Activated naive CD4-positive, alpha-beta T cell treated with anti-CD3 and anti-CD28 coated beads, Interleukin-2, amount 50 U/mL, for 24 hours (primary cell): ENCODE measurements at regions not wholly inside any gene's neighbourhood (a gene's known extent, or its start where the extent isn't known, plus 50 kb on each side); places are given as distances from the start of the nearest gene placed in this dataset.
"Not testable (repeated sequence)": the region's sequence is repeated elsewhere in the genome, so short reads cannot be mapped to it uniquely, and the experiment has no call there.

Experiments used
- H3K27ac Mint-ChIP-seq: one replicate; pipeline ENCODE4 v1.8.0; 2021; ENCODE audit warnings: mild to moderate bottlenecking, mixed read lengths
- H3K27me3 Mint-ChIP-seq: one replicate; pipeline ENCODE4 v1.8.0; 2021; ENCODE audit warnings: mixed read lengths
- H3K36me3 Mint-ChIP-seq: one replicate; pipeline ENCODE4 v1.8.0; 2021; ENCODE audit warnings: mixed read lengths
- H3K4me1 Mint-ChIP-seq: one replicate; pipeline ENCODE4 v1.8.0; 2021; ENCODE audit warnings: mixed read lengths
- H3K4me3 Mint-ChIP-seq: one replicate; pipeline ENCODE4 v1.8.0; 2021; ENCODE audit warnings: mild to moderate bottlenecking, mixed read lengths
- H3K9me3 Mint-ChIP-seq: one replicate; pipeline ENCODE4 v1.8.0; 2021; ENCODE audit warnings: mixed read lengths

DNA sequence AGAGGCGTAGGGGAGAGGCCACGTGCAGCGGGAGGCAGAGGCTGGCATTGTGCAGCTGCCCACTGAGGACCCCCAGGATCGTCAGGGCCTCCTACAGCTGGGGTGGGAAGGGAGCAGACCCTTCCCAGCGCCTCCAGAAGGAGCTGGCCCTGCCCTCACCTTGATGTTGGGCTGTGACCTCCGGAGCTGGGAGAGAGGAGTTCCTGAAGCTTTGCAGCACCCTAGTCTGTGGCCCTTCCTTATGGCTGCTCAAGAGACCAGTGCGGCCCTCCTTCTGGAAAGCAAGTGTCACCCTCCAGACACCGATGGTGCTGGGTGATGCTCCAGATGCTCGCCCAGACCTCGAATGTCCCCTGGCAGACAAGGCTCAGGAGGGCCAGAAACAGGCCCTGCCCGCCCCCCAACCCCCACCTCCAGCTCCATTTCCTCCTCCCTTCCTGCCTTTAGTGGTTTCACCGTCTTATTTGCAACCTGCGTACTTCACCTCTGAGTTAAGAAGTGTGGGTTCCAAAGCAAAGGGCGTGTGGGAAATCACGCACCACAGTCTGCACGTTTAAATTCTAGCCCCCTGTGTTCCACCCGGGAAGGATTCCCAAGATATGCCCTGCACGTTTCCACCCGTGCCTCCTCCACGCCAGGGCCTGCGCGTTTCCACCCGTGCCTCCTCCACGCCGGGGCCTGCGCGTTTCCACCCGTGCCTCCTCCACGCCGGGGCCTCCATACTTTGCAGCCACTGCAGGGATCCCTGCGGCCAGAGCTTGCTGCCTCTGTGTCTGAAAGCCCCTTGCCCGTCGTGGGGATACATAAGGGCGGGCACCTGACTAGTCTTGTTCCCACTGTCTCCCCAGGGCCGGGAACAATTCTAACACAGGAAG is 152.6 kb downstream of the NPIPB11 start:
- not testable (repeated sequence) for H3K27me3 Mint-ChIP-seq, H3K9me3 Mint-ChIP-seq, H3K4me3 Mint-ChIP-seq, H3K36me3 Mint-ChIP-seq, H3K27ac Mint-ChIP-seq, H3K4me1 Mint-ChIP-seq

DNA sequence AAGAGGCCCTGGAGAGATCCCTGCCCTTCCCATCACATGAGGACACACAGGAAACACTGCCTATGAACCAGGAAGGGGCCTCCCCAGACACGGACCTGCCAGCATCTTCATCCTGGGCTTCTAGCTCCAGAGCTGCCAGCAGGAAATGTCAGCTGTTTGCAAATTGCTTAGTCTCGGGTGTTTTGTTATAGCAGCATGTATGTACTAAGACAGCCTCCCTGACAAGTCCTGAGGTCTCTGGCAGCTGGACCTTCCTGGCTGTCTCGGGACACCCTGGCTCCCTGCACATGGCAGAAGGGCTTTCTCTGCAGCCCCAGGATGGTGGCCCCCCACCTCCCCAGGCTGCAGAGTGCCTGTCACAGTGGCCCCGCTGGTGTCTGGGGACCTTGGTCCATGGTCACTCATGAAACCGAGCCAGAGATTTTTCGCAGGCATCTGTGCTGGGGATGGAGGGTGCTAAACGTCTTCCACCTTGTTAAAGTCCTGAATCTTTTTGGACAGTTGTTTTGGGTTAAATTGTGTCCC is 153.4 kb downstream of the NPIPB11 start:
- H3K9me3 Mint-ChIP-seq, H3K4me3 Mint-ChIP-seq, H3K27me3 Mint-ChIP-seq, H3K36me3 Mint-ChIP-seq, H3K27ac Mint-ChIP-seq: not testable (repeated sequence)
- H3K4me1 Mint-ChIP-seq, result peaks cover 13% of the 10 kb centered on the region

DNA sequence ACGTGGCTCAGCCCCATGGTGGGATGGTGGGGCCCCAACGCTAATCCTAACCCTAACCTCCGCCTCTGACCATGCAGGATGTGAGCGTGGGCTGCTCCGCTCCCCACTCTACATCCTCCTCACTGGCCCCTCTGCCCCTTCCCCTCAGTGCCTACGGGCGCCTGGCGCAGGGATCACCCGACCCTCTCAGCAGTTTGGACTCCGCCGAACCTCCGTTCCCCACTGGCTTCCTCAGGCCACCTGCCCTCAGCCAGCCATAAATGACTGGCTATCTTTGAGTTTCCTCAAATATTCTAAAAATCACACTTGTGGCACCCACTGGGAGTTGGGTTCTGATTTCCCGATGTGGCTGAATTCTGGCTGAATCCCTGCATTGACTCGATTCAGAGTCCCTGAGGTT is 154.2 kb downstream of the NPIPB11 start:
- peak overlapping the region; percentile 65 for H3K27ac Mint-ChIP-seq
- not testable (repeated sequence) for H3K9me3 Mint-ChIP-seq, H3K36me3 Mint-ChIP-seq, H3K4me3 Mint-ChIP-seq, H3K27me3 Mint-ChIP-seq
- peaks cover 19% of the 10 kb centered on the region for H3K4me1 Mint-ChIP-seq

DNA sequence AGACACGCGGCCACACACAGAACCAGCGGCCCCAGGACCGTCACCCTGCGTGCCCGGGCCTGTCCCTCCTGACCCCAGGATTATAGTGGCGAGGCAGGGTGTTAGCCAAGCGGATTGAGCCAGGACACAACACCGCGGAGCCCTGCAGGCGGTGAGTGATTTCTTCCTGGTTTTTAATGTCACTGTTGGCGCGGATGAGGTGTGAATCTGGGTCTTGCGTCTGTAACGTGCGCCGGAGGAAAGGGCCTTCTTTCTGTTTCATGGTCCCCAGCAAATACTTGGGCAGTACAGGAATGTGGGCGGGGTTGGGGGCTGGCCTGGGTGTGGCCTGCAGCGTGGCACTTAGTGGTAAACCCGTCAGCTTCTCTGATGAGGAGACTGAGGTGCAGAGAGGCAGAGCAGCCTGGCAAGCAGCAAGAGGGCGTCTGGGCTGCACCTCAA is 154.9 kb downstream of the NPIPB11 start:
- H3K27ac Mint-ChIP-seq, H3K27me3 Mint-ChIP-seq: not testable (repeated sequence)

DNA sequence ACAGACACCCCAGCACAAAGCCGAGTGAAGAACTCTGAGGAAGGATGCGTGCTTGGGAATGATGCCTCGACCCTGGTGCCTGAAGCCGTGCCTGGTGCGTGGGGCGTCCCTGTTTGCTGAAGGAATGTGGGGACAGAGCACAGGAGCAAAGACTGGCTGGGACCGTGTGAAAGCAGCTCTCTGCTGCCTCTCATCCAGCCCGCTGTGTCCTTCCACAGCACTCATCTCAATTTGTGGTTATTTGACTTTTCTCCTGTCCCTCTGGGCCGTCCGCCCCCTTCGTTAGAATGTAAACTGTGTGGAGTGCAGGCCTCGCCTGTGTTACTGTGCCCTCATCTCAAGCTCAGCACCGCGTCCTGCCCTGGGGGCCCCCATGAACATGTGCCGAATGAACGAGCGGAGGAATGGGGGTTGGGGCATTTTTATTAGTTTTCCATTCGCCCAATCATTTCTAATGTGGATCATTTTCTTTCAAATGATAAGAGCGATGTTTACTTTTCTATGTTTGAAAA is 155.5 kb downstream of the NPIPB11 start:
- peaks cover 14% of the 10 kb centered on the region for H3K36me3 Mint-ChIP-seq
- not testable (repeated sequence) for H3K4me3 Mint-ChIP-seq, H3K9me3 Mint-ChIP-seq, H3K27me3 Mint-ChIP-seq, H3K27ac Mint-ChIP-seq
- H3K4me1 Mint-ChIP-seq, result peaks cover 23% of the 10 kb centered on the region

More for the DNA sequence above, 154.9 kb downstream of the NPIPB11 start:
- H3K4me1 Mint-ChIP-seq, result peaks cover 23% of the 10 kb centered on the region
- H3K4me3 Mint-ChIP-seq, H3K9me3 Mint-ChIP-seq: not testable (repeated sequence)
- peaks cover 12% of the 10 kb centered on the region for H3K36me3 Mint-ChIP-seq

DNA sequence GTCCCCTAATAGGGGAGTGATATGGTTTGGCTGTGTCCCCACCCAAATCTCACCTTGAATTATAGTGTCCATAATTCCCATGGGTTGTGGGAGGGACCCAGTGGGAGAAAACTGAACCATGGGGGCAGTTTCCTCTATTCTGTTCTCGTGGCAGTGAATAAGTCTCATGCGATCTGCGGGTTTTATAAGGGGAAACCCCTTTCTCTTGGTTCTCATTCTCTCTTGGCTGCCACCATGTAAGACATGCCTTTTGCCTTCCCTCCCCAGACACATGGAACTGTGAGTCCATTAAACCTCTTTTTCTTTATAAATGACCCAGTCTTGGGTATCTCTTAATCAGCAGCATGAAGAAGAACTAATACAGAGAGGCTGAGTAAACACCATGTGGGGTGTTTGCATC is 156.0 kb downstream of the NPIPB11 start:
- H3K27me3 Mint-ChIP-seq, H3K4me3 Mint-ChIP-seq, H3K9me3 Mint-ChIP-seq, H3K27ac Mint-ChIP-seq: not testable (repeated sequence)
- peaks cover 23% of the 10 kb centered on the region for H3K4me1 Mint-ChIP-seq
- peaks cover 16% of the 10 kb centered on the region for H3K36me3 Mint-ChIP-seq

DNA sequence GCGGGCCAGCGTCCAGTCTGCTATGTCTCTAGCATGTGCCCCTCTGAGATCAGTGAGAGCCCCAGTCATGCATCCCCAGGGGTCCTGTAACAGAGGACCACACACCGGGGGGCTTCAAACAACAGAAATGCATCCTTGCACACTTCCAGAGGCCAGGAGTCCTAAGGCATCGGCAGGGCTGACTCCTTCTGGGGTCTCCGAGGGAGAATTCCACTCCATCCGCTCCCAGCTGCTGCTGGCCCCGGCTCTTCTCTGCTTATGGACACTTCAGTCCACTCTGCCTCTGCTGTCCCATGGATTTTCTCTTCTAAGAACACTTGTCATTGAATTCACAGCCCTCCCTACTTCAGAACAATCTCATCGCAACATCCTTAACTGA is 157.6 kb downstream of the NPIPB11 start:
- H3K36me3 Mint-ChIP-seq, result peaks cover 18% of the 10 kb centered on the region
- not testable (repeated sequence) for H3K27me3 Mint-ChIP-seq, H3K4me3 Mint-ChIP-seq, H3K27ac Mint-ChIP-seq, H3K9me3 Mint-ChIP-seq
- H3K4me1 Mint-ChIP-seq, result peaks cover 23% of the 10 kb centered on the region

DNA sequence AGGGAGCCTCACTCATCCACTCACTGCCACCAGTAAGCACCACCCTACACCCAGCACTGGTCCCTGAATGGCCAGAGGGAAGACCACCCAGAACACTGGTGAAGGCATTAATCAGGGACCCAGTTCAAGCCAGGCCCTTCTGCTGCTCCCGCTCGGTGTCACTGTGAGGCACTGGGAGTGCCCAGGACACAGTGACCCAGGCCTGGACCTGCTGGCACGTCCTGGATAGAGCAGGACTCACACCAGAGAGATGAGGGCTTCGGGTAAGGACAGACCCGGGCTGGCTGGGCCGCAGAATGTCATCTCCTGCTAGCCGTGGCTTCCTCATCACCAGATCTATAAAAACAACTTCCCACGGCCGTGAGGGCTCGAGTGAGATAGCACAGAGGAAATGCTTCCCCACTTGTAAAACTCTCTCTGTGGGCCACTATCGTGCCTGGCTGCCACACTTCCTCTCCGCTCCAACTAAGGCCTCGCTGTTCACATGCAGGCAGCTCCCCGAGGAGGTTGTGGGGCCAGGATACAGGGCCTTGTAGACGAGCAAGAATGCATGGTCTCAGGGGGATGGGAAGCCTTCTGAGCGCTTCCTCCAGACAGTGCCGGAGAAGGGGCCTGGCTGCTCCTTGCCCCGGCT is 158.1 kb downstream of the NPIPB11 start:
- not testable (repeated sequence) for H3K27me3 Mint-ChIP-seq, H3K27ac Mint-ChIP-seq, H3K9me3 Mint-ChIP-seq, H3K4me3 Mint-ChIP-seq
- Mint-ChIP-seq H3K36me3 (peaks cover 18% of the 10 kb centered on the region), H3K4me1 (peaks cover 23% of the 10 kb centered on the region)

DNA sequence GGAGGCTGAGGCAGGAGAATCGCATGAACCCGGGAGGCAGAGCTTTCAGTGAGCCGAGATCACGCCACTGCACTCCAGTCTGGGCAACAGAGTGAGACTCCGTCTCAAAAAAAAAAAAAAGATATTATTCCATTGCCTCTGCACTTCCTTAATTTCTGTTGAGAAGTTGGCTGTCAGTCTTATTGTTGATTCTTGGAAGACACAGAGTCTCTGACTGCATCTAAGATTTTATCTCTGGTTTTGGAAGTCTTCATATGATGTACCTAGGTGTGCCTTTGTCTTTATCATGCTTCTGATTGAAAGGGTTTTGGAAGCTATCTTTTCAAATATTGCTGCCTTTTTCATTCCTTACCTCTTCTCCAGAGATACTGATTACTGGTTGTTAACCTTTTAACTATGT is 160.4 kb downstream of the NPIPB11 start:
- peaks cover 18% of the 10 kb centered on the region for H3K36me3 Mint-ChIP-seq
- not testable (repeated sequence) for H3K27ac Mint-ChIP-seq, H3K27me3 Mint-ChIP-seq, H3K9me3 Mint-ChIP-seq, H3K4me3 Mint-ChIP-seq
- peaks cover 23% of the 10 kb centered on the region for H3K4me1 Mint-ChIP-seq

DNA sequence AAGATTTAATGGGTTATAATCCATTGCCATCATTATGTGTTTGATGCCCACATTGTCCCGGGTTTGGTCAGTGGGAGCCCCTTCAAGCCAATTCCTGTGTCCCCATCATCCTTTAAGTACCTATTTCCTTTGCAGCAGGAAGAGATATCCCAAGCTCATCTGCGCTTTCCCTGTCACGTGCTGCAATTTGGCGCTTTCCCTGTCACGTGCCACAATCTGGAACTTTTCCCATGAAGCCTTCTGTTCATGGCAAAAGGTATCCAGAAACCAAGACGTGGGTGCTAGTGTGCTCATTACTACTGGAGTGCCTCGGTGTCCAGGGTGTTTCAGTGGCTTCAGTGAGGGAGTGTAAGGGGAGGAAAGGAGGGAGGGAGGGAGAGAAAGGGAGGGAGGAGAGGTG is 168.5 kb downstream of the NPIPB11 start:
- Mint-ChIP-seq H3K4me3 (no peak overlapping the region), H3K9me3 (no peaks in the 10 kb centered on the region), H3K27me3 (no peaks in the 10 kb centered on the region), H3K4me1 (no peaks in the 10 kb centered on the region), H3K36me3 (peaks cover 8% of the 10 kb centered on the region), H3K27ac (no peak overlapping the region)

DNA sequence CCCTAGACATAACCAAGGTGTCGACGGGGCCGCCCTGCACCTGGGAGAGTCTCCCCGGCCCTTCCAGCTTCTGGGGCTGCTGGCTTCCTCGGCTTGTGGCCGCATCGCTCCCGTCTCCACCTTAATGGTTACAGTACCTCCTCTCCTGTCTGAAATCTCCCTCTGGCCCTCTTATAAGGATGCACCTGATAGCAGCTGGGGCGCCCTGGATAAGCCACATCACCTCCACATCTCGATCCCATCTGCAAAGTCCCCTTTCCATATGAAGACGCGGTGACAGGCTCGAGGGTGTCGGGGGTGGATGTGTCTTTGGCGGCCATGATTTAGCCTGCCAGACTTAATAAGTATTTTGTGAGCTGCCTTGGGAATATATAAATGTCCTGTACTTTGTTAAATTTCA is 169.0 kb downstream of the NPIPB11 start:
- not testable (repeated sequence) for H3K27me3 Mint-ChIP-seq, H3K9me3 Mint-ChIP-seq, H3K27ac Mint-ChIP-seq, H3K4me3 Mint-ChIP-seq, H3K4me1 Mint-ChIP-seq, H3K36me3 Mint-ChIP-seq

DNA sequence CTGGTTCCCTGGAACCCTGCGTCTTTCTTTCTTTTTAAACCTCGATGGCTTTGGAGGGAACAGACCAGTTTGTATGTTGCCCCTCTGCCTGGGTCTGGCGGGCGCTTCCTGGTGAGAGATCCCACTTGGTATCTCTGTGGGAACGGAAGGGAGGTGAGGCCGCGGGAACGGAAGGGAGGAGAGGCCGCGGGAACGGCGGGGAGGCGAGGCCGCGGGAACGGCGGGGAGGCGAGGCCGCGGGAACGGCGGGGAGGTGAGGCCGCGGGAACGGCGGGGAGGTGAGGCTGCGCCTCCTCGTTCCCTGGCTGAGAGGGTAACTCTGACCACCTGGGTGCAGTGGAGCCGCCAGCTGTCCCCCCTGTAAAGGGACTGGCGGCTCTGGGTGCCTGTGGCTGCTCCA is 169.5 kb downstream of the NPIPB11 start:
- H3K9me3 Mint-ChIP-seq, H3K36me3 Mint-ChIP-seq, H3K27me3 Mint-ChIP-seq, H3K4me3 Mint-ChIP-seq, H3K27ac Mint-ChIP-seq, H3K4me1 Mint-ChIP-seq: not testable (repeated sequence)

DNA sequence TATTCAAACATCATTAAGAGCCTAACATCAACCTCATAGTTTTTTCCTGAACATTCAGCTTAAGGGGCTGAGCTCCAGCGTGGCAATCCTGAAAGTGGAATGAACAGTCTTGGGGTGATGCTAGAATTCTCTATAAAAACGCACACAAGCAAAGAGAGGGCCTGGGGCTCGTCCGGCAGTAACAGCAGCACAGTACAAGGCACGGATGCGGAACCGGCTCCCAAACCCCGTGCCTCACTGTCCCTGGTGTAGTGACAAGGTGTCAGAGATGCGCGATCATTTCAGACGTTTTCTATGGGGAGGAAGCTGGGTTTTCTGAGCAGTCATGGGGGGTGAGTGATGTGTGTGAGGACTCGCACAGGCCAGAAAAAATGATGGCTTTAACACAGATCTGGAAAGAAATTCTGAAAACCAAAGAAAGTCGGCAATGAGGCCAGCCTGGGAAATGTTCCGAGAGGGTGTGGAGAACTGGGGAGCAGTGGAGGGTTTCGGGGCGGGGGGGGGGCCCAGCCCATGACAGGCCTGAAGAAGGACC is 170.6 kb downstream of the NPIPB11 start:
- H3K4me3 Mint-ChIP-seq, H3K9me3 Mint-ChIP-seq, H3K36me3 Mint-ChIP-seq, H3K4me1 Mint-ChIP-seq, H3K27me3 Mint-ChIP-seq, H3K27ac Mint-ChIP-seq: not testable (repeated sequence)

DNA sequence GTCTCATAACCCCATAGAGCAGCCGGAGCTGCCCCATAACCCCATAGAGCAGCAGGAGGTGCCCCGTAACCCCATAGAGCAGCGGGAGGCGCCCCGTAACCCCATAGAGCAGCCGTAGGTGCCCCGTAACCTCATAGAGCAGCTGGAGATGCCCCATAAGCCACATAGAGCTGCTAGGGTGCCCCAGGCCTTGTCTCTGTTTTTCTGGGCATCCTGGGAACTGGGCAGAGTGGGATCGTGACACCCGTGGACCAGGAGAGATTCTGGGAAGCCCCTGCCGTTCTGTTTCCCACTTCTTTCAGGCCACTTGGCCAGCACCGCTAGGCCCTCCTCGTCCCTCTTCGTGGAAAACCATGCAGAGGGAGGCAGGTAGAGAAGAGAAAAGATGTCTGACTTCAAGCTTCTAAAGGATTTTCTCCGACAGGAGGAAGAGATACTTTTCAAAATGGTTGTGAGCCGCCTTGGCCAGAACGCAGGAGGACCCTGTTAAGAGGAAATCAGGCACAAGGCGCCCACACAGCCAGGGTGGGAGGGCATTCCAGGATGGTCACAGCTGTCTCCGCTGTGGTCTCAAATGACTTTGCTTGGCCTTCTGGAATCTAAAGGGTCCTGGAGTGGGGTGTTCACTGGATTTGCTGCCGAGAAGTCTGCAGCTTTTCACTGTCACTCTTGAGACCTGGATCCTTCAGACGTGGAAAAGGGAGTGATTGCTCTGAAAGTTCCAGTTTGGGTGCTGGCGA is 171.8 kb downstream of the NPIPB11 start:
- not testable (repeated sequence) for H3K4me1 Mint-ChIP-seq, H3K36me3 Mint-ChIP-seq, H3K9me3 Mint-ChIP-seq, H3K27me3 Mint-ChIP-seq, H3K4me3 Mint-ChIP-seq, H3K27ac Mint-ChIP-seq

DNA sequence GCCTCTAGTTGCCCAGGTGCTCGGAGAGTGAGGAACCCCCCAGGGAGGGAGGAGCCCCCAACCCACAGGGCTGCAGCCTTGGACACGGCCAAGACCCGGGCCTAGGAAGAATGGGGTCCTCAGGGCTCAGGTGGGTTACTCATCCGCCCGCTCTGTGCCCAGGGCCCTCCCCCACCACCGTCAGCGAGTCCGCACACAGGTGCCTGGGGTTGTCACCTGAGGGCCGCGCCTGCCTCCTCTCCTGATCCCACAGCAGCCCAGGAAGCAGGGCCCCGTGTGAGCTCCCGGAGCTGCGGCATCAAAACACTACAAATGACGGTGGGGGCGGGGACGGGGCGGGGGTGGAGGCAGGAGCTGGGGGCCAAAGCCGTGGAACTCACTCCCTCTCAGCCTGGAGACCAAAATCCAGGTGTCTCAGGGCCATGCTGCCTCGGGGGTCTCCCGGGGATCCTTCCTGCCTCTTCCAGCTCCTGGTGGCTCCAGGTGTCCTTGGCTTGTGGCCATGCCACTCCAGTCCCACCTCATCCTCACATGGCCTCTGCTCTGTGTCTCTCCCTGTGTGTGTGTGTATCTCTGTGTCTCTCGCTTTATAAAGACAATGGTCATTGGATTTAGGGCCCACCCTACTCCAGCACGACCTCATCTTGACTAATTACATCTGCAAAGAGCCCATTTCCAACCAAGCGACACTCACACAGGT is 172.7 kb downstream of the NPIPB11 start:
- H3K4me3 Mint-ChIP-seq, H3K4me1 Mint-ChIP-seq, H3K27me3 Mint-ChIP-seq, H3K27ac Mint-ChIP-seq, H3K9me3 Mint-ChIP-seq, H3K36me3 Mint-ChIP-seq: not testable (repeated sequence)
